HEK293 (cell line): ENCODE measurements at regions not wholly inside any gene's neighbourhood (a gene's known extent, or its start where the extent isn't known, plus 50 kb on each side); places are given as distances from the start of the nearest gene placed in this dataset.

Experiments used
- CTCF ChIP-seq: fragments of 450-650 bp; formaldehyde crosslinking; IDR thresholded peaks from 2 replicates; pipeline ENCODE4 v1.5.1; 2016; ENCODE audit warnings: missing biosample characterization, missing genetic modification characterization
- MZF1 ChIP-seq: fragments of 450-650 bp; formaldehyde crosslinking; IDR thresholded peaks from 2 replicates; pipeline ENCODE4 v1.5.1; 2017; ENCODE audit warnings: missing biosample characterization, missing genetic modification characterization, borderline replicate concordance
- ZNF175 ChIP-seq: fragments of 450-650 bp; formaldehyde crosslinking; IDR thresholded peaks from 2 replicates; pipeline ENCODE4 v1.5.1; 2016; ENCODE audit warnings: missing biosample characterization, missing genetic modification characterization
- ZNF266 ChIP-seq: fragments of 450-650 bp; formaldehyde crosslinking; IDR thresholded peaks from 2 replicates; pipeline ENCODE4 v1.5.1; 2016; ENCODE audit warnings: missing biosample characterization, missing genetic modification characterization, low read depth
- ZNF280D ChIP-seq: fragments of 450-650 bp; formaldehyde crosslinking; IDR thresholded peaks from 2 replicates; pipeline ENCODE4 v1.5.1; 2016; ENCODE audit warnings: missing biosample characterization, missing genetic modification characterization
- ZNF530 ChIP-seq: fragments of 450-650 bp; formaldehyde crosslinking; IDR thresholded peaks from 2 replicates; pipeline ENCODE4 v1.5.1; 2016; ENCODE audit warnings: low read depth, missing biosample characterization, missing genetic modification characterization
- ZNF555 ChIP-seq: fragments of 450-650 bp; formaldehyde crosslinking; conservative IDR thresholded peaks from 2 replicates; pipeline ENCODE4 v1.5.1; 2017; ENCODE audit warnings: missing biosample characterization, mild to moderate bottlenecking, missing genetic modification characterization, inconsistent platforms
- ZNF707 ChIP-seq: fragments of 450-650 bp; formaldehyde crosslinking; IDR thresholded peaks from 2 replicates; pipeline ENCODE4 v1.5.1; 2016; ENCODE audit warnings: missing biosample characterization, missing genetic modification characterization
- TF ChIP-seq, protein P1 (sequence below): fragments of 450-650 bp; formaldehyde crosslinking; IDR thresholded peaks from 2 replicates; pipeline ENCODE4 v1.5.1; 2016; ENCODE audit warnings: missing biosample characterization, missing genetic modification characterization

DNA sequence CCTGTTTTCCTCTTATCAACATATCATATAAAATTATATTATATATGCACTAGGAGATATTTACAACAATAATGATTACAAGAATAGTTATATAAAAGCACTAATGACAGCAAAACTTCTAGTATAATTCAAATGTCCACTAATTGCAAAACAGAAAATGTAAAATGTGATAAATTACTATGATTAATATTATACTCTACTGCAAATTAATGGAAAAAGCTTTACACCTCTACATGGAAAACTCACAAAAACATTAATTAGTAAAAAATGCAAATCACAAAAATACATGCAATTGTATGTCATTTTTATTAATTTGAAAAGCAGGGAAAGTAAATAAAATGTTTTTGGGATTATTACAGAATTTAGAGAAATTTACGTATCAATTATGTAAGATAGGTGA, 681.0 kb upstream of the PCDH20 start:
- TF ChIP-seq CTCF (tag by site-specific recombination) (no peak), ZNF555 (no peak), ZNF266 (no peak), ZNF280D (tag by site-specific recombination) (no peak), MZF1 (tag by site-specific recombination) (no peak), ZNF530 (tag by site-specific recombination) (no peak), ZNF707 (tag by site-specific recombination) (no peak), ZNF175 (no peak)
- TF ChIP-seq, protein P1, sequence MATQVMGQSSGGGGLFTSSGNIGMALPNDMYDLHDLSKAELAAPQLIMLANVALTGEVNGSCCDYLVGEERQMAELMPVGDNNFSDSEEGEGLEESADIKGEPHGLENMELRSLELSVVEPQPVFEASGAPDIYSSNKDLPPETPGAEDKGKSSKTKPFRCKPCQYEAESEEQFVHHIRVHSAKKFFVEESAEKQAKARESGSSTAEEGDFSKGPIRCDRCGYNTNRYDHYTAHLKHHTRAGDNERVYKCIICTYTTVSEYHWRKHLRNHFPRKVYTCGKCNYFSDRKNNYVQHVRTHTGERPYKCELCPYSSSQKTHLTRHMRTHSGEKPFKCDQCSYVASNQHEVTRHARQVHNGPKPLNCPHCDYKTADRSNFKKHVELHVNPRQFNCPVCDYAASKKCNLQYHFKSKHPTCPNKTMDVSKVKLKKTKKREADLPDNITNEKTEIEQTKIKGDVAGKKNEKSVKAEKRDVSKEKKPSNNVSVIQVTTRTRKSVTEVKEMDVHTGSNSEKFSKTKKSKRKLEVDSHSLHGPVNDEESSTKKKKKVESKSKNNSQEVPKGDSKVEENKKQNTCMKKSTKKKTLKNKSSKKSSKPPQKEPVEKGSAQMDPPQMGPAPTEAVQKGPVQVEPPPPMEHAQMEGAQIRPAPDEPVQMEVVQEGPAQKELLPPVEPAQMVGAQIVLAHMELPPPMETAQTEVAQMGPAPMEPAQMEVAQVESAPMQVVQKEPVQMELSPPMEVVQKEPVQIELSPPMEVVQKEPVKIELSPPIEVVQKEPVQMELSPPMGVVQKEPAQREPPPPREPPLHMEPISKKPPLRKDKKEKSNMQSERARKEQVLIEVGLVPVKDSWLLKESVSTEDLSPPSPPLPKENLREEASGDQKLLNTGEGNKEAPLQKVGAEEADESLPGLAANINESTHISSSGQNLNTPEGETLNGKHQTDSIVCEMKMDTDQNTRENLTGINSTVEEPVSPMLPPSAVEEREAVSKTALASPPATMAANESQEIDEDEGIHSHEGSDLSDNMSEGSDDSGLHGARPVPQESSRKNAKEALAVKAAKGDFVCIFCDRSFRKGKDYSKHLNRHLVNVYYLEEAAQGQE (tag by site-specific recombination): no peak
